ENCODE measurements at regions not wholly inside any gene's neighbourhood (a gene's known extent, or its start where the extent isn't known, plus 50 kb on each side); places are given as distances from the start of the nearest gene placed in this dataset.

- Histone ChIP-seq H2BK120ac (ENCODE audit: low read depth, low read length, poor library complexity, severe bottlenecking) (no peak overlapping the region), H3T11ph (ENCODE audit: low read length) (no peak overlapping the region), H2AK5ac (ENCODE audit: insufficient read length, low read length) (no peak overlapping the region), H3K9ac (ENCODE audit: extremely low read depth, insufficient read length, low read length) (no peak overlapping the region), H2BK12ac (ENCODE audit: insufficient read length, low read depth, low read length) (no peak overlapping the region), H2AFZ (ENCODE audit: low read length) (no peak overlapping the region), H4K5ac (ENCODE audit: insufficient read length, low read depth, low read length) (no peak overlapping the region), H2BK15ac (ENCODE audit: low read depth, low read length) (no peak overlapping the region), H3K9me3 (ENCODE audit: control insufficient read depth, low read depth, low read length) (no peaks in the 10 kb centered on the region), H3K56ac (ENCODE audit: insufficient read length, low read depth, low read length) (no peak overlapping the region), H3K14ac (ENCODE audit: insufficient read depth, low read length) (no peak overlapping the region), H3K79me1 (ENCODE audit: insufficient read depth, low read depth, low read length, poor library complexity, severe bottlenecking) (no peaks in the 10 kb centered on the region), H4K20me1 (ENCODE audit: control insufficient read depth, insufficient read depth, insufficient read length) (no peaks in the 10 kb centered on the region), H3K27me3 (ENCODE audit: insufficient read depth, low read length) (no peaks in the 10 kb centered on the region), H4K91ac (ENCODE audit: insufficient read length, low read depth, low read length) (no peak overlapping the region), H2BK20ac (ENCODE audit: low read depth, low read length, poor library complexity, severe bottlenecking) (no peak overlapping the region), H3K23me2 (ENCODE audit: insufficient read length, low read depth, low read length, poor library complexity, severe bottlenecking) (no peaks in the 10 kb centered on the region), H3K4me1 (ENCODE audit: insufficient read depth, low read length) (no peaks in the 10 kb centered on the region), H3K23ac (ENCODE audit: insufficient read length, low read depth, low read length) (no peak overlapping the region), H3K4ac (ENCODE audit: low read depth, low read length) (no peak overlapping the region), H3K27ac (ENCODE audit: insufficient read length, low read depth, low read length) (no peak overlapping the region), H3K18ac (ENCODE audit: insufficient read length, low read depth, low read length) (no peak overlapping the region), H4K8ac (replicated peaks; ENCODE audit: insufficient read length, low read depth, low read length) (no peak overlapping the region), H3K4me2 (ENCODE audit: insufficient read depth, insufficient read length, low read length) (no peak overlapping the region), H3K79me2 (ENCODE audit: insufficient read depth, low read length) (no peaks in the 10 kb centered on the region), H2BK5ac (ENCODE audit: insufficient read length, low read length) (no peak overlapping the region)
- no peak for DNase-seq
- peaks cover 1 to 3% of the 10 kb centered on the region in 2 experiments; a peak in 1 of 4 replicates for H3K4me1 Mint-ChIP-seq
- H3K36me3 Mint-ChIP-seq (ENCODE audit: insufficient read depth in 1 of 3, low read depth in 3 of 3), result peaks cover 0 to 8% (median 0%) of the 10 kb centered on the region in 3 experiments; a peak in 2 of 7 replicates
- TF ChIP-seq, protein P1, sequence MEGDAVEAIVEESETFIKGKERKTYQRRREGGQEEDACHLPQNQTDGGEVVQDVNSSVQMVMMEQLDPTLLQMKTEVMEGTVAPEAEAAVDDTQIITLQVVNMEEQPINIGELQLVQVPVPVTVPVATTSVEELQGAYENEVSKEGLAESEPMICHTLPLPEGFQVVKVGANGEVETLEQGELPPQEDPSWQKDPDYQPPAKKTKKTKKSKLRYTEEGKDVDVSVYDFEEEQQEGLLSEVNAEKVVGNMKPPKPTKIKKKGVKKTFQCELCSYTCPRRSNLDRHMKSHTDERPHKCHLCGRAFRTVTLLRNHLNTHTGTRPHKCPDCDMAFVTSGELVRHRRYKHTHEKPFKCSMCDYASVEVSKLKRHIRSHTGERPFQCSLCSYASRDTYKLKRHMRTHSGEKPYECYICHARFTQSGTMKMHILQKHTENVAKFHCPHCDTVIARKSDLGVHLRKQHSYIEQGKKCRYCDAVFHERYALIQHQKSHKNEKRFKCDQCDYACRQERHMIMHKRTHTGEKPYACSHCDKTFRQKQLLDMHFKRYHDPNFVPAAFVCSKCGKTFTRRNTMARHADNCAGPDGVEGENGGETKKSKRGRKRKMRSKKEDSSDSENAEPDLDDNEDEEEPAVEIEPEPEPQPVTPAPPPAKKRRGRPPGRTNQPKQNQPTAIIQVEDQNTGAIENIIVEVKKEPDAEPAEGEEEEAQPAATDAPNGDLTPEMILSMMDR (conservative IDR thresholded peaks at IDR 0.05), result no peak
- no CpG with 5 or more reads among the region's 2 CpGs for WGBS (ENCODE audit: extremely low coverage, insufficient read length, low lambda C conversion rate)
- H3K27ac Mint-ChIP-seq, result no peak overlapping the region
- H3K9me3 Mint-ChIP-seq, result peaks cover 0 to 3% of the 10 kb centered on the region in 2 experiments; a peak in 1 of 5 replicates
- no peaks in the 10 kb centered on the region for H3K27me3 Mint-ChIP-seq (ENCODE audit: low read depth)
- no peak overlapping the region for H3K4me3 Mint-ChIP-seq
Observed at GRCh38 chr13:62631619-62632018, 1216.0 kb upstream of the PCDH20 start.
